GM12878 (cell line): ENCODE measurements at regions not wholly inside any gene's neighbourhood (a gene's known extent, or its start where the extent isn't known, plus 50 kb on each side); places are given as distances from the start of the nearest gene placed in this dataset.
"Not testable (repeated sequence)": the region's sequence is repeated elsewhere in the genome, so short reads cannot be mapped to it uniquely, and the experiment has no call there.

Experiments
- ATF7 ChIP-seq: fragments of 450-650 bp; IDR thresholded peaks from 2 replicates; pipeline ENCODE4 v1.6.1; 2016; ENCODE audit warnings: low read depth, mild to moderate bottlenecking
- CTCF ChIP-seq, 3 experiments: IDR thresholded peaks in 2 of 3; conservative IDR thresholded peaks in 1 of 3; 2 replicates each; pipeline ENCODE4 v1.5.1; 2011; ENCODE audit warnings: low read depth in 3 of 3, low read length in 3 of 3, mild to moderate bottlenecking in 3 of 3, control low read depth in 2 of 3, moderate library complexity in 2 of 3, inconsistent platforms in 1 of 3, mixed read lengths in 1 of 3; ENCODE audit not compliant: control insufficient read depth in 2 of 3, insufficient read depth in 1 of 3; ENCODE audit errors: extremely low read depth in 1 of 3
- KDM1A ChIP-seq: fragments of 200-600 bp; sonication (generic); IDR thresholded peaks from 2 replicates; pipeline ENCODE4 v1.6.1; 2016; ENCODE audit warnings: borderline replicate concordance
- MTA2 ChIP-seq: fragments of 450-650 bp; IDR thresholded peaks from 2 replicates; pipeline ENCODE4 v1.6.1; 2016; ENCODE audit warnings: low read depth, mild to moderate bottlenecking, moderate library complexity
- NFIC ChIP-seq: IDR thresholded peaks from 2 replicates; pipeline ENCODE4 v1.6.1; 2012; ENCODE audit warnings: low read depth, mild to moderate bottlenecking, inconsistent platforms, low read length, moderate library complexity
- POLR2AphosphoS5 ChIP-seq: IDR thresholded peaks from 2 replicates; pipeline ENCODE4 v1.6.1; 2011; ENCODE audit warnings: mild to moderate bottlenecking, low read length, inconsistent platforms
- SIN3A ChIP-seq: IDR thresholded peaks from 2 replicates; pipeline ENCODE4 v1.6.1; 2012; ENCODE audit warnings: low read depth, low read length, improper control_type of control experiment
- SMAD5 ChIP-seq: IDR thresholded peaks from 2 replicates; pipeline ENCODE4 v1.6.1; 2016; ENCODE audit warnings: antibody characterized with exemption, low read depth

GRCh38 chr16:88276123-88276588 lies 106.6 kb upstream of the ZNF469 start:
- TF ChIP-seq NFIC; POLR2AphosphoS5; SMAD5; ATF7; CTCF (IDR thresholded peaks at IDR 0.05 in 2 of 3, conservative IDR thresholded peaks at IDR 0.05 in 1 of 3; ENCODE audit: control insufficient read depth in 2 of 3, extremely low read depth in 1 of 3, insufficient read depth in 1 of 3, low read depth in 3 of 3, low read length in 3 of 3); KDM1A; MTA2; SIN3A: not testable (repeated sequence)
